Erythroblast (primary cell): ENCODE measurements at regions not wholly inside any gene's neighbourhood (a gene's known extent, or its start where the extent isn't known, plus 50 kb on each side); places are given as distances from the start of the nearest gene placed in this dataset.

Source experiments
- GATA1 ChIP-seq: IDR thresholded peaks from 2 replicates; pipeline ENCODE4 v1.6.1; 2011; ENCODE audit warnings: low read depth, mild to moderate bottlenecking, control low read depth, low read length, moderate library complexity
- POLR2A ChIP-seq: IDR thresholded peaks from 2 replicates; pipeline ENCODE4 v1.6.1; 2011; ENCODE audit warnings: mild to moderate bottlenecking, low read length

DNA sequence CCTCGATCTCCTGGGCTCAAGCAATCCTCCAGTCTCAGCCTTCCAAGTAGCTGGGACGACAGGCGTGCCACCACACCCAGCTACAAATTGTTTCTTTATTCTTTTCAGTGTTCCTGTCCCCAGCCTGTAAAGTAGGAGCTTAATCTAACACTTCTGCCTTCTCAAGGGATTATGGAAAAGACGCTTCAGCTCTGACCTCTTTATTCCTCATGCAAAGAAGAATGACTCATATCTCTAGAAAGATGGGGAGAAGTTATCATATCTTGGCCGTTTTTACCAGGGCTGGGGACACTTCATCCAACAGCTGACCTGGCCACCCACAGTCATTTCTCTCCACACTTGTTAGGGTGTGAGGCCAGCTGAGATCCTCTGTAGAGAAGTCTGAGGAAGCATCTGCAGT lies 172.6 kb downstream of the HAPSTR1 start:
- TF ChIP-seq POLR2A (no peak), GATA1 (no peak)
